ENCODE measurements at regions not wholly inside any gene's neighbourhood (a gene's known extent, or its start where the extent isn't known, plus 50 kb on each side); places are given as distances from the start of the nearest gene placed in this dataset.
"Not testable (repeated sequence)": the region's sequence is repeated elsewhere in the genome, so short reads cannot be mapped to it uniquely, and the experiment has no call there.

DNA sequence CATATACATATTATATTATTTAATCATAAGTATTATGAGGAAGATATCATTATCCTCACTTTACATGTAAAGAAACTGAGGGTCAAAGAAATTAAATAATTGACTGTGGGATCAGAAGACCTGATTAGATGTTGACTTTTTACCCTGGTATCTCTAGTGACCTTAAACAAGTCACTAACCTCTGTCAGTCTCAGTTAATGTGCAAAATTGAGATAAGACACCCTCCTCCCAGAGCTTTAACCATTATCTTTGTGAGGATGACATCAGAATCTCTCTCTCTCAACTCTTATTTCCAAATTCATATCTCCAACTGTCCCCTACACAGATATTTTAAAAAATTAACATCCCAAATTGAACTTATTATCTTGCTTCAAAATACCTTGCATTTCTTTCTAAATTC lies 177.8 kb downstream of the KLHL28 start:
- DNase-seq, result no peak

DNA sequence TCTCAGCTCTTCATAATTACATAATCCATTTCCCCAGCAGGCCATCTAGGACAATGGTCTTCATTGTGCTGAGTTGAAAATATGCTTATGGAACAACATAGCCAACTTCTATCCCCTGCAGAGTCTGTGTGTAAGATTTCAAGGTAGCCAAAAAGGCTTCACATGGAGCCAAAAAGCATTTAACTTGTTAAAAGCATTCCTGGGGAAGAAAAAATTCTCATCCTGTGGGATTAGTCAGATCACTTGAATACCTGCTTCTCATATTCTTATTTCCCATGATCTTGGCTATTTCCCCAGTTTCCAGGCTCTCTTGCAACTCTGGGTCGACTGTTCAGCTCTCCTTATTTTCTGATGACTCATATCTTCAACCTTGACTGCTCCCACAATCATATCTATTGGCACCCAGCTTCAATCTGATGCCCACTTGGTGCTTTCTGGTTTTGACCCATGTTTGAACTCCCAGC lies 178.9 kb downstream of the KLHL28 start:
- no peak for DNase-seq

DNA sequence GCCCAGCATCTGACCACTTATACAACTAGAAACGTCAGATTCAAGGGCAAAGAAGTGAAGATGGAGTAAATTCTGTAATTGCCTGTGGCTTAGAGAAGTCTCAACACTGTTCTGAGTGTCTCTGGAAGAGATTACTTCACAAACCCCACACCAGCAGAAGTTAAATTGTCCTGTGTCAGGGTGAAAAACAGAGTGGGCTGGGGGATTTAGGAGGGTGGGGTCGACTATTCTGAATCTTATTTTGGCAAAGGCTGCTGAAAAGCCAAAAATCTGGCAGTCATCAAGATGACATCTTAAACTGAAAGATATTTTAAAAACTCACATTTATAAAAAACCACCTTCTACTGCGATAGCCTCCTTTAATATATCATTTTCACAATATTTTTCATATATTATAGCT lies 180.8 kb downstream of the KLHL28 start:
- no peak for DNase-seq

DNA sequence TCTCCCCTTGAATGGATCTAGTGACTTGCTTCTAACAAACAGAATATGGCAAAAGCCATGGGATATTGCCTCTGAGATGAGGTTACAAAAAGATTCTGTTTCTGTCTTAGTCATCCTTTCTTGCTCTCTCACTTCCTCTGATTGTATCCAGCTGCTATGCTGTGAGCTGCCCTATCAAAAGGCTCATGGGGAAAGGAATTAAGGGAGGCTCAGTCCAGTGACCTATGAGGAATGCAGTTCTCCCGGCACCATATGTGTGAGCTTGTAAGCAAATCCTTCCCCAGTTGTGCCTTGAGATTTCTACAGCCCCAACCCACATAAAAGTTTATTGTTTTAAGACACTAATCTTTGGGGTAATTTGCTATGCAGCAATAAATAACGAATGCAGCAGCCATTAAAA lies 183.1 kb downstream of the KLHL28 start:
- DNase-seq, result no peak

DNA sequence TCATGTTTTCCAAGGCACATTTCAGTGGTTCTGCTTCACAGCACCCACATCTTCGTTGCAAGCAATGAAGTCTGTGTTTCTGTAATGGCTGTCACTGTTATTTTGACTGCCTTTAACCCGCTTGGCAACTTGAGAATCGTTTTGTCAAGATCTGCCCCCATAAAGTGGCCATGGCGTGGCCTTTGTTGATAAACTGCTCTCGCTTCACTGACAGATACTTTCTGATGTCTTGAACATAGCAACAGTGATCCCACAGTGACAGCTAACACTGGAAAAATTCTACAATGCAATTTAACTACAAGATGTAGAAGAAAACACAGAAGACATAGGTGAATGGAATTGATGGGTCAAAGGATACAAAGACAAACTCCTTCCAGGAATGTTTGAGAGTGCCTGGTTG lies 184.2 kb downstream of the KLHL28 start:
- no peak for DNase-seq

DNA sequence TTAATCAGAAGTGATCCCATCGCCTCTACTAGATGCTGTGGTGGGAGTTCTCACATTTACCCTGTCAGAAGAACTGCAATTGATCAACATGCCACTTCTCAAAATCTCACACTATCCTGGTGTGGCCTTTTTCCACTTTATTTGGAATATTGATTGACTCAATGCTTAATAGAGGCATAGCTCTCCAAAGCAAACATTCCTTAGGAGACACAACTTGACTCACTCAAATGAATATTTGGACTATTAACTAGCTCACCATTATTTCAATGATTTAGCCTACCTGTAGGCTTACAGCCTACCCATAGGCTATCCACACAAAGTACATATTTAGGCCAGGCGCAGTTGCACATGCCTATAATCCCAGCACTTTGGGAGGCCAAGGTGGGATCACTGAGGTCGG lies 186.5 kb downstream of the KLHL28 start:
- DNase-seq, result no peak

DNA sequence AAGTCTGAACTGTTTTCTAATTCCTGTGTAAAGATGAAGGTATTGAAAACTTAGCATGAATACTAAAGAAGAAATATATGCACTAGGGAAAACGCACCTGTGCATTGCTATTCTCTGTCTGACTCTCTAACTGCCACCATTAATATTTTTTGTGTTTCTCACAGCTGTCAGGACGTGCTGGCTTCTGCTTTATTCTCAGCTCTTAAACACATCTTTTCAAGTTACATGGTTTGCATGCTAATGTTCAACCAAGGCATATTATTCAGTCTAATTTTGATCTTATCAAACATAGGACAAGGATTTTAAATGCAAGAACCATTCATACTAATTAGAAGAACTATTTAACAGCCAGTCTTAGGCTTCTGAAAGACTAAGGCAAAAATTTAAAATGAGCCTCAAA lies 187.4 kb downstream of the KLHL28 start:
- DNase-seq, result no peak

DNA sequence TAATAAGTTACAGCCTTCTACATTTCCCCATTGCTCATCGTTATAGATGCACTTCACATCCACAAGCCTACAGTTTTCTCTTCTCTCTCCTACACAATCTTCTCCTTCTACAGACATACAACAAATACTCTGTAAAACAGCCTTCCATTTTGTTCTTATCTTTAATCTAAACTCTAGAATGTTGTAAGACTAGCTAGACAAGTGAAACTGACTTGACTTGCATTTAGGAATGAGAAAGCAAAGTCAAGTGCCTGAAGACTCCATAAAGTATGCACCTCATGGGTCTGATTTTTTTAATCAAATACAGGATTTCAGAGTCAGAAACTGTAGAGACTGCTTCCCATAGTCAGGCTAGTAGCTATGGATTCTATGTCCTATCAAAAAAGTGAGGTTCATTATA lies 190.3 kb downstream of the KLHL28 start:
- DNase-seq, result no peak

DNA sequence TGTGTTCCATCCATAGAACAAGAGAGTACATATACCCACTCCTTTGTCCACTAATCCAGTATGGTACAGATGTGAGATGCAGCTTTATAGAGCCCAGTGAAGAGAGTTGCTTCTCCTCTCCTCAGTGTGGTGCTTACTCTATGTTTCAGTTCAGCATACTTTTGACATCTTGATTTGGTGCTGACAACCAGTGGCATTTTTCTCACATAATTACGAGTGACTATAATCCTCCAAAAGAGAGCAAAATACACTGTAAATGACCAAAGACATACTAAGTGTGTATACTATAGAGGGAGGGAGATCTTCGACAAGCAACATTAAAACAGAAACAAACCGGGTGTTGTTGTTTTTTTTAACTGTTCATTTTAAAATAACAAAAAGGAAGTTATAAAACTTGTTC lies 191.5 kb downstream of the KLHL28 start:
- DNase-seq, result no peak

DNA sequence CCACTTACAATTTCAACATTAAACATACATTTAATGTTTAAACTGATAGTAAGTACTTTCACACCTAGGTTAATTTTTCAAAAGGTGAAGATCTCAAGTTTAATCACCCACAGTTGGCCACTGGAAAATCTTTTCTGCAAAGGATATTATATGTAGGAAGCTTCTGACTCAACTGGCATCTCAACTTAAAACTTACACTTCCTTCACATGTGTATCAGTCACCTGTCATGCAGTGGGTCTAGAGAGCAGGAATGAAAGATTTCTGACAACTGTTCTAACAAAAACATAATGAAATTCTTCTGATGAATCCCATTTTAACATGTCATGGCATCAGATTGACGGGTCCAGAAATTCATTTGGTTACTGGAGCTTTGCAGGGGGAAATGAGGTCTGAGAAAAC lies 192.8 kb downstream of the KLHL28 start:
- DNase-seq, result no peak

DNA sequence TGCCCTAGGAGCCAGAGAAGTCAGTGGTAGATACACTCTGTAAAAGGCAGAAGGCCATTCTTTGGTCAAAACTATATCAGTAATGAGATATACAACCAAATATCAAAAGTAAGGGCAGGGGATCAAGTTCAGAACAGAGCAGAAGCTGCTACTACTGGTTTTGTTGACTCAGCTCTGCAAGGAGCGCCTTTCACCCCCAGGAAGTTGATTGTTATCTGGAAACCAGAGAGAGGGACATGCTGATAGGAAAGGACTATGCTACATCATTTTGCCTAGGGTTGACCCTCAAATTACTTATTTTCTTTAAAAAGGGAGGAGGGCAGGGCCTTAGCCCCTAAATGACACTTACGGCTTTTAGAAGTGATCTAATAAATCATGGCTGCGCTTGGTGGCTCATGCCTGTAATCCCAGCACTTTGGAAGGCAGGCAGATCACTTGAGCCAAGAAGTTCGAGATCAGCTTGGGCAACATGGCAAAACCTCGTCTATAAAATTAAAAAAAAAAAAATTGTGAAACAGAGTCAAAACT lies 194.0 kb downstream of the KLHL28 start:
- DNase-seq, result no peak

DNA sequence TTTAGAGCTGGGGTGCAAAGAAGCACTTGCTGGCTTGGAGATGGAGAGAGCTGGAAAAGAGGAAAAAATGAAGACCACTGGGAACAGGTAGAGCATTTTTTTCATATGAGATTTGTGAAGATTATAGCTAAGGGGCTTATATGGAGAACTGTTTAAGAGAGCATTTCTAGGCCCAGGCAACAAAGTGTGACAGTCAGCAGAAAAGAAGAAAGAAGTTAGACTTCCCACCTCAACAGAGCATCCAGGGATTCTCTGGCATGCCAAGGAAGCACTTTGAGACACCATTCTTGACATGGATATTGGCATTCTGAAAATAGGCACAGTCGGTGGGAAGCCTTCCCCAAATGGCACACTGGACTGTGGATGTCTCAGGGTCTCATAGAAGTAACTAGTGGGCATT lies 195.5 kb downstream of the KLHL28 start:
- DNase-seq, result no peak

DNA sequence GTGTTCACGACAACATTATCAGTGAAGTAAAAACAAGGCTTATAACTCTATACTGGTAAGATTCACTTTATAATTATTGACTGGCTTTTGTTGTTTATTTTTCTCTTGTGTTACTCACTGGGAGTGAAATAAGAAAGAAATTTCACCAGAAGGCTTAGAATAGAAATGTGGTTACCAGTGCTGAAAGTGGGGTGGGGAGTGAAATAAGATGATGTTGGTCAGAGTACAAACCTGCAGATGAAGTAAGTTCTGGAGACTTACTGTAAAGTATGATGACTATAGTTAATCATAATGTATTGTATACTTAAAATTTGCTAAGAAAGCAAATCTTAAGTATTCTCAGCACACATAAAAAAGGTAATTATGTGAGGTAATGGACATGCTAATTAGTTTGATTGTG lies 198.4 kb downstream of the KLHL28 start:
- no peak for DNase-seq

DNA sequence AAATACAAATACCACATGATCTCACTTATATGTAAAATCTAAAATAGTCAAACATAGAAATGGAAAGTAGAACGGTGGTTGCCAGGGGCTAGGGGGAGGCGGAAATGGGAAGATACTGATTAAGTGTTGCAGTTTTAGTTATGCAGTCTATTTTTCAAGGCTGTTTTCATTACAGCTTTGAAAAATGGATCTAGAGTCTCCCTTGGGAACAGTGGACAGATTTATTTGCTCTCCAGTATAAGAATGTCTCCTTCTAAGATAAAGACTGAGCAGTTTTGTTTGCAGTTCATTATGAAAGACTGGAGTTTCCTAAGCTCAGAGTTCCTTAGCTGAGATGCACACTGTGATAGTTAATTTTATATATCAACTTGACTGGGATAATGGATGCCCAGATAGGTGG lies 202.5 kb downstream of the KLHL28 start:
- DNase-seq, result no peak

DNA sequence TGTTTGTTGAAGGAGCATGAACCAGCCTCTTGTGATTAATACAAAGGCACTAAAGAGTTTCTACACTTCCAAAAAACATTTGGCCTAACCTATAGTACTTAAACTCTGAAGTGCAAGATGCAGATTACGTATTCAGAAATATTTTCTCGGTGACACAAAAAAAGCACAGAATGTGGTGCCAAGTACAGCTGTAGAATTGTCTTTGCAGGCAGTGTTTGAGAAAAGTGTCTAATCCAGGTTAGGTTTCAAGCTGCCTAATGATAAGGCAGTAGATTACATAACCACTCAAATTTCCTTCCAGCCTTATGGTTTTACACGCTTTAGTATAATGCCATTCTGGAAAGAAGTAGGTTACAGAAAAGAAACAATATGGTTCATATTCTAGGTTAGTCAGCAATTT lies 205.2 kb downstream of the KLHL28 start:
- DNase-seq, result no peak

DNA sequence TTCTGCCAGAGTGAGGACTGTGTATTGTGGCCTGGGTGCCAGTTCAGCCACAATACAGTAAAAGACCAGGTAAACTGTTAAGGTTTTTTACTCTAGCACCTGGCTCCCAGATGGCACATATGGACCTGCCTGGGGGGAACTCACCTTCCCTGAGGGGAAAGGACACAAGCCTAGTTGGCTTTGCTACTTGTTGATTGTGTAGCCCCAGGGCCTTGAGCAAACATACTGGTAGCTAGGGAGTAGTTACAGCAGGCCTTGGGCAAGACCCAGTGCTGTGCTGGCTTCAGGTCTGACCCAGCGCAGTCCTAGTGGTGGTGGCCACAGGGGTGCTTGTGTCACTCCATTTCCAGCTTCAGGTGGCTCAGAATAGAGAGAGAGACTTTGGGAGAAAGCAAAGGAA lies 216.4 kb downstream of the KLHL28 start:
- DNase-seq, result no peak

DNA sequence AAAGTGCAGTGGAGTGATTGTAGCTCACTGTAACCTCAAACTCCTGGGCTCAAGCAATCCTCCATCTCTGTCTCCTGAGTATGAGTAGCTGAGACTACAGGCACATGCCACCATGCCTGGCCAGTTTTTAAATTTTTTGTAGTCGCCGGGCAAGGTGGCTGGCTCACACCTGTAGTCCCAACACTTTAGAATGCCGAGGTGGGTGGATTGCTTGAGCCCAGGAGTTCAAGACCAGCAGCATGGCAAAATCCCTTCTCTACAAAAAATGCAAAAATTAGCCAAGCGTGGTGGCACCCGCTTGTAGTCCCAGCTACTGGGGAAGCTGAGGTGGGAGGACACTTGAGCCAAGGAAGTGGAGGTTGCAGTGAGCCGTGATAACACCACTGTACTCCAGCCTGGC lies 219.5 kb downstream of the KLHL28 start:
- no peak for DNase-seq

DNA sequence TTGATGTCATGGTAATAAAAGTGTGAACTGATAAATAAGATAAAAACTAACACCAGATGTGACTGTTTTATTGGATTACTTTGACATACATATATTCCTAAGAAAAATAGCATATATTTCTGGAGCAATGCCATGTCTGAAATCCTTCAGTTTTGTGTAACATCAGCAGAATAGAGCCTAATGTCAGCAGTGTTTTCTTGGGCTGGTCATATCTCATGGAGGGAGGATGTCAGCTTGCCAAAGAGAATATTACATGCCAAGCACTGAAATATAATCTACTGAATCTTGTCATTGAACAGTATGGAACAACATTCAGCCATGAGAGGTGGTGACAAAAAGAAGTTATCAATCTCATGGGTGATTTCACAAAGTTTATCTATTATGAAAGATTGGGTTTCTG lies 220.3 kb downstream of the KLHL28 start:
- no peak for DNase-seq

DNA sequence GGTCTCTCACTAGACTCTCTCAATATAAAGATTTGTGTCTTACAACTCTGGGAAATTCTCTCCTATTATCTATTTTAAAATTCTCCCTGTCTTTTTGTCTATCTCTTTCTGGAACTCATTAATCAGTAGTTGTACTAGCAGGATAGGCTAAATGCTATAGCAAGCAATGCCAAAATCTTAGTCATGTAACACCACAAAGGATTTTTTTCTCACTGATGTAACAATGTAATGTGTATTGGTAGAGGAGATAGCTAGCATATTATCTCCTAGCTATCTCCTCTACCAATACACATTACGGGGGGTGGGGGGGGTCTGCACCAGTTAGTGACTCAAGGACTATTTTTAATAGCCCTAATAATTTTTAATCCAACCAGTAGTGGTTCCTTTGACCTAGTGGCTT lies 225.4 kb downstream of the KLHL28 start:
- no peak for DNase-seq

DNA sequence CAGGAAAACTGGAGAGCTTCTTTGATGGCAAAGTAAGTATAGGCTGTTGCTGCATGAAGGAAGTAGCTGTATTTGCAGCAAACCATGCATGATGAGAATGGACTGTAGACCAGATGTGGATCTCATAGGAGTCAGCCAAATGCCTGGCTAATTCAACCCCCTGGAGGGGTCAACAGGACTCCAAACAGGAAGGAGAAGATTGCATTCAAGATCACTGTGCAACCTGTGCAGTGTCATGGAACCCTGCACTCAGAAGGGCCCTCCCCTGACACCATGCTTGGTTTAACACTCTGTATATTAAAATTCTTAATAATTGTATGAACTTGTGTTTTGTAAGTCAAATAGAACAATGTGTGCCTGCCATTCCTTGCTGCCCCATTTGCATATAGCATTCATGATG lies 225.1 kb upstream of the FSCB start:
- peak; percentile 68 for DNase-seq

DNA sequence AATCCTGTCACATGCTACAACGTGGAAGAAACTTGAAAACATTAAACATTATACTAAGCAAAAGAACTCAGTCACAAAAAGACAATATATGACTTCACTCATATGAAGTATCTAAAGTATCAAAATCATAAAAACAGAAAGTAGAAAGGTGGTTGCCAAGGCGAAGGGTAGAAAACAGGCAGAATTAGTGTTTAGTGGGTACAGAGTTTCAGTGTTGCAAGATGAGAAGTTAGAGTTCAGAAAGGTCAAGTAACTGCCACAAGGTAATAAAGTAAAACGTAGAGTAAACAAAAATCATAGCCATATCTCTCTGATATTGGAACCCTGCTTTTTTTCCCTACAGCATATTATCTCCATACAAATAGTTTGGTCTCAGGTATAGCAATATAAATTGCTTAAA lies 223.8 kb upstream of the FSCB start:
- DNase-seq, result no peak

DNA sequence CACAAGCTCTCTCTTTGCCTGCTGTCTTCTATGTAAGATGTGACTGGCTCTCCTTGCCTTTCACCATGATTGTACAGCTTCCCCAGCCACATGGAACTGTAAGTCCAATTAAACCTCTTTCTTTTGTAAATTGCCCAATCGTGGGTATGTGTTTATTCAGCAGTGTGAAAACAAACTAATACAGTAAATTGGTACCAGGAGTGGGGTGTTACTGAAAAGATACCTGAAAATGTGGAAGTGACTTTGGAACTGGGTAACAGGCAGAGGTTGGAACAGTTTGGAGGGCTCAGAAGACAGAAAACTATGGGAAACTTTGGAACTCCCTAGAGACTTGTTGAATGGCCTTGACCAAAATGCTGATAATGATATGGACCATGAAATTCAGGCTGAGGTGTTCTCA lies 214.3 kb upstream of the FSCB start:
- not testable (repeated sequence) for DNase-seq

DNA sequence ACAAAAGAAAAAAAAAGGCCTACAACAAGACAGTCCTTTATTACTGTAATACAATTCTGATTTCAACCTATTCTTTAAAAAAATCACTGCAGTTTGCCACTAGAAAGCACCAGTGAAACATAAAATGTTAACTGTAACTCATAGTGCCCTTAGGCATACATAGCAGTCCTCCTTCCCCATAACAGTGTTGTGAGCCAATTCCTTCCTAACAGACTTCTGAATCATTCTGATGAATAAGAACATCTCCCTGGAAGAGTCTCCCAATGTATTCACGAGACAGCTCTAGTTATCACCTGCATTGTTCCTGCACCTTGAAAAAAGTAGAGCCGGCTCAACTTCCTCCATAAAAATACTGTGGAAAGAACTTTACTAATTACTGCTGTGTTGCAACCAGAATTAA lies 213.6 kb upstream of the FSCB start:
- DNase-seq, result no peak

DNA sequence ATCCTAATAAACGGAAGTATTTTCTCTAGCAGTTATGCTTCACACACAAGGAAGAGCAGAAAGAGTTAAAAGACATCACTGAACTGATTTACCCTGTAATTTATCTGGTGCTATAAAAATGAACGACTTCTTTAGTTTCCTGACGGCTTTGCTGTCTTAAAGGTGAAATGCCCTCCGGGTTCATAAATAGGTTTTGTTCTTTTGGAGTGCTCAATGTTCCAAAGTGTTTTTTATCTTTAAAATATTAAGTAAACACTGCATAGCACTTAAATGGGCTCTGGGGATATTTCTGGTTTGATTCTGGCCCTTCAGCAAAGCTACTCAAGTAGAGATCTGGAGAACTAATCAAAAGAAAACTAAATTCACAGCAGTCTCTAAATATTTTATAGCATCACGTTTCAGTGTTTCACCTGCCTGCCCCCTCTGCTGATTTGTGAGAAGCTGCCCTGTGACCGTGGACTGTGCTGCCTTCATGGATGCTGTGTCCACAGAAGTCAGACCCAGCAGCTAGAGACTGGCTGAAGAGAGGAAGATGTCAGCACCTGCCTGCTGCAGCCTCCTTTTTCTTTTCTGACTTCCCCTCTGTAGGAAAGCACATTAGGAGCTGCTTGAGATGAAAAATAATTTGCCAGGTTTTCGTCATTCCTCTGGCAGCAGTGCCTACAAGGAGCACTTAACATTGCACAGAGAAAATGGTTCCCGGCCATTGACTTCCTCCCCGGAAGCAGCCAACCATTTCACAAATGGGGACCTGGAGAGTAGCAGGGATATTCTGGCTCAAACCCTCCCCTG lies 205.1 kb upstream of the FSCB start:
- DNase-seq, result peak; percentile 99
